Left lung (tissue), 4 donors: ENCODE measurements at regions not wholly inside any gene's neighbourhood (a gene's known extent, or its start where the extent isn't known, plus 50 kb on each side); places are given as distances from the start of the nearest gene placed in this dataset.
"Not testable (repeated sequence)": the region's sequence is repeated elsewhere in the genome, so short reads cannot be mapped to it uniquely, and the experiment has no call there.

Source experiments
- ATAC-seq: fragments of 200-7000 bp; cut with Tn5 transposase; one replicate; pipeline ENCODE4 v1.9.1; 2020; ENCODE audit warnings: moderate library complexity
- DNase-seq, 4 donors: peaks; one replicate each; pipeline ENCODE4 v3.0.0-alpha.2; 2013 to 2020
- H3K27ac ChIP-seq, 2 donors: fragments of 200-600 bp; sonication (generic) in 1 of 2; one replicate each; pipeline versions ENCODE4 v1.5.0 to v1.8.0; 2020 to 2021
- H3K27me3 ChIP-seq, 2 donors: fragments of 200-600 bp; sonication (generic) in 1 of 2; one replicate each; pipeline versions ENCODE4 v1.5.0 to v1.8.0; 2020 to 2021
- H3K36me3 ChIP-seq, 2 donors: fragments of 200-600 bp; sonication (generic) in 1 of 2; one replicate each; pipeline versions ENCODE4 v1.5.0 to v1.8.0; 2020 to 2021
- H3K4me1 ChIP-seq, 2 donors: fragments of 200-600 bp; one replicate each; pipeline ENCODE4 v1.8.0; 2021
- H3K4me3 ChIP-seq, 2 donors: fragments of 200-600 bp; sonication (generic) in 1 of 2; one replicate each; pipeline versions ENCODE4 v1.5.0 to v1.8.0; 2020 to 2021; ENCODE audit warnings: mild to moderate bottlenecking in 1 of 2
- H3K9me3 ChIP-seq, 2 donors: fragments of 200-600 bp; sonication (generic) in 1 of 2; one replicate each; pipeline versions ENCODE4 v1.5.0 to v1.8.0; 2020 to 2021
- intact Hi-C, 2 donors: fragments of 100-400 bp; cut with DNase I; formaldehyde crosslinking; loops; one replicate each; pipeline versions ENCODE4 v1.11.2 to v1.14.2; 2022
- TF ChIP-seq, protein P1 (sequence below), 2 donors: fragments of 200-600 bp; sonication (generic) in 1 of 2; IDR thresholded peaks; one replicate each; pipeline versions ENCODE4 v1.5.0 to v1.8.0; 2021; ENCODE audit warnings: antibody characterized with exemption in 2 of 2
- donor health status: DM: no; HTN: yes; CAD: no.
- donor health status: DM: no; HTN: no; CAD: no.

DNA sequence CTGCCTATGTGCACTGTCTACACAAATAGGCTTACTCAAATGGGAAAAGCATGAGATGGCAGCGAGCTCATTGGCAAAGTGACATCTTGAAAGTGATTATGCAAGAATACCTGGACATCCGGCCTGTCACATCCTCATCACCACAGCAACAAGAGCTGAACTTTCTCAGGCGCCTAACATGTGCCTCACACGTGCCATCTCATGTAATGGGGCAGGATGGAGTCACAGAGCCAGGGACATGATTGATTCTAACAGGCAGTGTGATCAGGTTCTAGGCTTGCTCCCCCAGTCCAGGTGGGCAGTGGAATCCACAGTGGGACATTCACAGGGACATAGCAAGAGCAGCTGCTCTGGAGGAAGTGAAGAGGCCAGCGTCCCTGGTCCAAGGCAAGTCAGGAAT lies 192.3 kb upstream of the SSTR4 start:
- TF ChIP-seq, protein P1, sequence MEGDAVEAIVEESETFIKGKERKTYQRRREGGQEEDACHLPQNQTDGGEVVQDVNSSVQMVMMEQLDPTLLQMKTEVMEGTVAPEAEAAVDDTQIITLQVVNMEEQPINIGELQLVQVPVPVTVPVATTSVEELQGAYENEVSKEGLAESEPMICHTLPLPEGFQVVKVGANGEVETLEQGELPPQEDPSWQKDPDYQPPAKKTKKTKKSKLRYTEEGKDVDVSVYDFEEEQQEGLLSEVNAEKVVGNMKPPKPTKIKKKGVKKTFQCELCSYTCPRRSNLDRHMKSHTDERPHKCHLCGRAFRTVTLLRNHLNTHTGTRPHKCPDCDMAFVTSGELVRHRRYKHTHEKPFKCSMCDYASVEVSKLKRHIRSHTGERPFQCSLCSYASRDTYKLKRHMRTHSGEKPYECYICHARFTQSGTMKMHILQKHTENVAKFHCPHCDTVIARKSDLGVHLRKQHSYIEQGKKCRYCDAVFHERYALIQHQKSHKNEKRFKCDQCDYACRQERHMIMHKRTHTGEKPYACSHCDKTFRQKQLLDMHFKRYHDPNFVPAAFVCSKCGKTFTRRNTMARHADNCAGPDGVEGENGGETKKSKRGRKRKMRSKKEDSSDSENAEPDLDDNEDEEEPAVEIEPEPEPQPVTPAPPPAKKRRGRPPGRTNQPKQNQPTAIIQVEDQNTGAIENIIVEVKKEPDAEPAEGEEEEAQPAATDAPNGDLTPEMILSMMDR (IDR thresholded peaks at IDR 0.05): no peak
- no peaks in the 10 kb centered on the region for H3K36me3 ChIP-seq
- H3K9me3 ChIP-seq: peaks cover 0 to 3% of the 10 kb centered on the region in 2 donors
- H3K27me3 ChIP-seq: no peaks in the 10 kb centered on the region
- intact Hi-C loops: no loop called here
- no peak for ATAC-seq
- no peak overlapping the region for H3K4me3 ChIP-seq
- no peak for DNase-seq
- H3K4me1 ChIP-seq: no peaks in the 10 kb centered on the region
- H3K27ac ChIP-seq: no peak overlapping the region

- H3K4me1 ChIP-seq: no peaks in the 10 kb centered on the region
- H3K27me3 ChIP-seq: no peaks in the 10 kb centered on the region
- peaks cover 0 to 8% of the 10 kb centered on the region in 2 donors for H3K9me3 ChIP-seq
- H3K27ac ChIP-seq: no peak overlapping the region
- H3K4me3 ChIP-seq: no peak overlapping the region
- intact Hi-C loops: no loop called here
- DNase-seq (no peak), ATAC-seq (no peak)
- TF ChIP-seq, protein P1 (IDR thresholded peaks at IDR 0.05): no peak
- no peaks in the 10 kb centered on the region for H3K36me3 ChIP-seq
Measured at GRCh38 chr20:22844959-22845358, 190.2 kb upstream of the SSTR4 start.

DNA sequence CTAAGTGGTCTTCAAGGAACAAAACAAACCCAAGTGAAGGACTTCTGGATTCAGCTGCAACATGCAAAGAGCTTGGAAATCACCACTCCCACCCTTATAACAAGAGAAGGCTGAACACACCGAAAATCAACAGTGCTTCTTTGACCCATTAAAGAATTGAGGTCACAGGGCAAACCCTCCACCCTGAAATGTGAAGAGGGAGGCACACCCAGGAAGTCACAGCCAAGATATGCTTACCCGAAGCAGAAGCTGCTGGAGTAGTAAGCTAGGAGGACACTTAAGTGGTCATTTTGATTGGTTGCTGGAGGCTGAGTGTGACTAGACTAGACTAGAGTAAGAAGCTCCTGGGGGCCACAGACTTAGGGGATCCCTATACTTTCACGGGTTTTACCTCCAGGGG lies 188.2 kb upstream of the SSTR4 start:
- H3K9me3 ChIP-seq: peaks cover 0 to 8% of the 10 kb centered on the region in 2 donors
- H3K27ac ChIP-seq: no peak overlapping the region
- H3K27me3 ChIP-seq: no peaks in the 10 kb centered on the region
- TF ChIP-seq, protein P1 (IDR thresholded peaks at IDR 0.05): no peak
- no peaks in the 10 kb centered on the region for H3K36me3 ChIP-seq
- H3K4me3 ChIP-seq: no peak overlapping the region
- no peak for DNase-seq
- intact Hi-C loops: no loop called here
- peak; percentile 66 for ATAC-seq
- no peaks in the 10 kb centered on the region for H3K4me1 ChIP-seq

- Histone ChIP-seq H3K4me1 (no peaks in the 10 kb centered on the region), H3K27me3 (no peaks in the 10 kb centered on the region), H3K36me3 (no peaks in the 10 kb centered on the region), H3K9me3 (peaks cover 0 to 8% of the 10 kb centered on the region in 2 donors), H3K4me3 (no peak overlapping the region), H3K27ac (no peak overlapping the region)
- intact Hi-C loops: no loop called here
- TF ChIP-seq, protein P1 (IDR thresholded peaks at IDR 0.05): no peak
- DNase-seq: no peak
- ATAC-seq: no peak
Measured at GRCh38 chr20:22848364-22848763, 186.7 kb upstream of the SSTR4 start.

GRCh38 chr20:22851679-22852346 lies 183.3 kb upstream of the SSTR4 start:
- H3K27ac ChIP-seq, DNase-seq, H3K4me1 ChIP-seq, H3K4me3 ChIP-seq, H3K27me3 ChIP-seq, H3K36me3 ChIP-seq, intact Hi-C loops: not testable (repeated sequence)
- TF ChIP-seq, protein P1 (IDR thresholded peaks at IDR 0.05): peak; percentile 63 to 71
- peaks cover 0 to 15% of the 10 kb centered on the region in 2 donors for H3K9me3 ChIP-seq
- ATAC-seq: peak; percentile 73
